IMR-90 (cell line): ENCODE measurements at regions not wholly inside any gene's neighbourhood (a gene's known extent, or its start where the extent isn't known, plus 50 kb on each side); places are given as distances from the start of the nearest gene placed in this dataset.
A peak's percentile ranks its signal among the peaks of the same experiment; 100 is the strongest.

Experiments
- ATAC-seq: fragments of 200-7000 bp; cut with Tn5 transposase; 2 replicates; pipeline ENCODE4 v1.9.1; 2020; ENCODE audit warnings: low read depth, mild to moderate bottlenecking, moderate library complexity
- BruUV-seq: library from RNA; stranded (reverse); fragments of 400-500 nt; replicated peaks from 2 replicates; lab custom pipeline; 2021; lab: Mats Ljungman, UMichigan
- CTCF ChIA-PET: fragments of 300-600 bp; formaldehyde crosslinking; extraction: SDS; loops from one replicate; lab custom pipeline; 2021; ENCODE audit warnings: antibody characterized with exemption; lab: Yijun Ruan, JAX
- POLR2A ChIA-PET: fragments of 300-600 bp; sonication (Branson Sonifier 250); formaldehyde crosslinking; loops from one replicate; lab custom pipeline; 2022; ENCODE audit warnings: antibody characterized with exemption; ENCODE audit not compliant: unreplicated experiment; lab: Charles Lee
- DNase-seq: peaks from one replicate; pipeline ENCODE4 v3.0.0; 2013
- H2AFZ ChIP-seq: replicated peaks from 2 replicates; pipeline ENCODE3; 2013; ENCODE audit warnings: low read length, mild to moderate bottlenecking; ENCODE audit not compliant: poor library complexity
- H2AK5ac ChIP-seq: 2 replicates; pipeline ENCODE4 v1.6.1; 2013; ENCODE audit warnings: low read depth, low read length, inconsistent platforms
- H2AK9ac ChIP-seq: replicated peaks from 2 replicates; pipeline ENCODE3; 2013; ENCODE audit warnings: mild to moderate bottlenecking, low read depth, low read length, moderate library complexity; ENCODE audit not compliant: poor library complexity
- H2BK120ac ChIP-seq: 2 replicates; pipeline ENCODE4 v1.6.1; 2013; ENCODE audit warnings: low read depth, low read length, inconsistent platforms
- H2BK15ac ChIP-seq: 3 replicates; pipeline ENCODE4 v1.6.1; 2013; ENCODE audit warnings: low read depth, low read length, inconsistent platforms
- H2BK20ac ChIP-seq: 2 replicates; pipeline ENCODE4 v1.6.1; 2013; ENCODE audit warnings: low read depth, mild to moderate bottlenecking, inconsistent platforms, low read length, moderate library complexity
- H2BK5ac ChIP-seq: 2 replicates; pipeline ENCODE4 v1.6.1; 2013; ENCODE audit warnings: mild to moderate bottlenecking, low read depth, low read length, inconsistent platforms; ENCODE audit not compliant: poor library complexity, severe bottlenecking
- H3K14ac ChIP-seq: replicated peaks from 2 replicates; pipeline ENCODE4 v1.6.1; 2013; ENCODE audit warnings: low read depth, low read length, inconsistent platforms
- H3K18ac ChIP-seq: 2 replicates; pipeline ENCODE4 v1.6.1; 2013; ENCODE audit warnings: low read depth, low read length, control low read depth
- H3K23ac ChIP-seq: 2 replicates; pipeline ENCODE4 v1.6.1; 2013; ENCODE audit warnings: low read depth, low read length, inconsistent platforms
- H3K27ac ChIP-seq: 2 replicates; pipeline ENCODE4 v1.5.1; 2013; ENCODE audit warnings: mild to moderate bottlenecking, control low read depth, low read length; ENCODE audit not compliant: insufficient read depth
- H3K27me3 ChIP-seq: 2 replicates; pipeline ENCODE4 v1.6.1; 2013; ENCODE audit warnings: low read length; ENCODE audit not compliant: control insufficient read depth, insufficient read depth
- H3K36me3 ChIP-seq: 2 replicates; pipeline ENCODE4 v1.6.1; 2013; ENCODE audit warnings: low read length, mixed read lengths; ENCODE audit not compliant: control insufficient read depth, insufficient read depth
- H3K4ac ChIP-seq: 2 replicates; pipeline ENCODE4 v1.6.1; 2013; ENCODE audit warnings: low read depth, low read length, inconsistent platforms
- H3K4me1 ChIP-seq: 2 replicates; pipeline ENCODE4 v1.6.1; 2013; ENCODE audit warnings: low read length, mixed read lengths; ENCODE audit not compliant: control insufficient read depth, insufficient read depth
- H3K4me2 ChIP-seq: 2 replicates; pipeline ENCODE4 v1.6.1; 2013; ENCODE audit warnings: low read depth, mild to moderate bottlenecking, control low read depth, low read length, moderate library complexity
- H3K4me3 ChIP-seq: 2 replicates; pipeline ENCODE4 v1.5.1; 2013; ENCODE audit warnings: low read depth, mild to moderate bottlenecking, control low read depth, low read length, moderate library complexity; ENCODE audit not compliant: insufficient read depth
- H3K56ac ChIP-seq: 2 replicates; pipeline ENCODE4 v1.6.1; 2013; ENCODE audit warnings: low read length, inconsistent platforms; ENCODE audit not compliant: insufficient read depth; ENCODE audit errors: extremely low read depth
- H3K79me1 ChIP-seq, 2 experiments: 2 replicates each; pipeline ENCODE4 v1.6.1; 2013; ENCODE audit warnings: low read length in 2 of 2, inconsistent platforms in 1 of 2, low read depth in 1 of 2
- H3K9ac ChIP-seq: 2 replicates; pipeline ENCODE4 v1.6.1; 2013; ENCODE audit warnings: low read depth, low read length, control low read depth
- H3K9me1 ChIP-seq: 2 replicates; pipeline ENCODE4 v1.6.1; 2013; ENCODE audit warnings: low read length, inconsistent platforms; ENCODE audit not compliant: insufficient read depth
- H3K9me3 ChIP-seq: 2 replicates; pipeline ENCODE4 v1.6.1; 2013; ENCODE audit warnings: low read length; ENCODE audit not compliant: control insufficient read depth, insufficient read depth
- H4K20me1 ChIP-seq: 2 replicates; pipeline ENCODE4 v1.6.1; 2013; ENCODE audit warnings: low read length, inconsistent platforms; ENCODE audit not compliant: insufficient read depth
- H4K5ac ChIP-seq: 2 replicates; pipeline ENCODE4 v1.6.1; 2013; ENCODE audit warnings: mild to moderate bottlenecking, low read depth, low read length, control low read depth
- H4K8ac ChIP-seq, 2 experiments: 2 replicates each; pipeline ENCODE4 v1.6.1; 2013; ENCODE audit warnings: low read depth in 2 of 2, low read length in 2 of 2, control low read depth in 1 of 2, inconsistent platforms in 1 of 2
- H4K91ac ChIP-seq: 2 replicates; pipeline ENCODE4 v1.6.1; 2013; ENCODE audit warnings: low read depth, low read length, inconsistent platforms; ENCODE audit not compliant: insufficient read depth
- BHLHE40 ChIP-seq: fragments of 150-350 bp; IDR thresholded peaks from 2 replicates; pipeline ENCODE4 v1.6.1; 2016; ENCODE audit warnings: mild to moderate bottlenecking, low read depth, low read length
- CEBPB ChIP-seq: IDR thresholded peaks from 2 replicates; pipeline ENCODE4 v1.6.1; 2012; ENCODE audit warnings: low read depth, low read length, improper control_type of control experiment
- CHD1 ChIP-seq: IDR thresholded peaks from 2 replicates; pipeline ENCODE4 v1.6.1; 2012; ENCODE audit warnings: low read depth, low read length, improper control_type of control experiment
- CTCF ChIP-seq: conservative IDR thresholded peaks from 2 replicates; pipeline ENCODE4 v1.5.1; 2012; ENCODE audit warnings: mild to moderate bottlenecking, low read depth, low read length, improper control_type of control experiment
- ELK1 ChIP-seq: fragments of 150-350 bp; IDR thresholded peaks from 2 replicates; pipeline ENCODE4 v1.6.1; 2016; ENCODE audit warnings: low read depth, mild to moderate bottlenecking, low read length, moderate library complexity, borderline replicate concordance
- FOS ChIP-seq: fragments of 150-350 bp; IDR thresholded peaks from 2 replicates; pipeline ENCODE4 v1.6.1; 2016; ENCODE audit warnings: low read depth, low read length
- MAFK ChIP-seq: IDR thresholded peaks from 2 replicates; pipeline ENCODE4 v1.6.1; 2012; ENCODE audit warnings: low read depth, low read length, improper control_type of control experiment
- MAZ ChIP-seq: IDR thresholded peaks from 2 replicates; pipeline ENCODE4 v1.6.1; 2012; ENCODE audit warnings: low read depth, mild to moderate bottlenecking, low read length, improper control_type of control experiment, moderate library complexity, borderline replicate concordance
- MXI1 ChIP-seq: IDR thresholded peaks from 2 replicates; pipeline ENCODE4 v1.6.1; 2012; ENCODE audit warnings: low read depth, mild to moderate bottlenecking, low read length, moderate library complexity, borderline replicate concordance
- NFE2L2 ChIP-seq: fragments of 150-350 bp; IDR thresholded peaks from 2 replicates; pipeline ENCODE4 v1.6.1; 2016; ENCODE audit warnings: low read depth, mild to moderate bottlenecking, low read length
- POLR2A ChIP-seq: IDR thresholded peaks from 2 replicates; pipeline ENCODE4 v1.6.1; 2012; ENCODE audit warnings: mild to moderate bottlenecking, low read depth, low read length
- RAD21 ChIP-seq: IDR thresholded peaks from 2 replicates; pipeline ENCODE4 v1.6.1; 2012; ENCODE audit warnings: low read length, improper control_type of control experiment
- RCOR1 ChIP-seq: IDR thresholded peaks from 2 replicates; pipeline ENCODE4 v1.6.1; 2012; ENCODE audit warnings: mild to moderate bottlenecking, low read length, improper control_type of control experiment; ENCODE audit not compliant: insufficient replicate concordance
- RFX5 ChIP-seq: IDR thresholded peaks from 2 replicates; pipeline ENCODE4 v1.8.0; 2012; ENCODE audit warnings: low read depth, mild to moderate bottlenecking, low read length, moderate library complexity
- SMC3 ChIP-seq: fragments of 150-350 bp; IDR thresholded peaks from 2 replicates; pipeline ENCODE4 v1.6.1; 2016; ENCODE audit warnings: low read depth, mild to moderate bottlenecking, antibody characterized with exemption, low read length, moderate library complexity
- USF2 ChIP-seq: fragments of 150-350 bp; IDR thresholded peaks from 2 replicates; pipeline ENCODE4 v1.6.1; 2017; ENCODE audit warnings: mild to moderate bottlenecking, antibody characterized with exemption, low read length, low read depth
- WGBS, 2 experiments: methylation state at CpG; one replicate each; pipeline versions ENCODE4 v1.1.5 to v1.1.7; 2013; ENCODE audit warnings: missing lambda C conversion rate in 2 of 2; ENCODE audit not compliant: insufficient read length in 1 of 2; ENCODE audit errors: extremely low coverage in 2 of 2; 5-methylcytosine and 5-hydroxymethylcytosine counted together
- dilution Hi-C: fragments of 300-500 bp; cut with HindIII; formaldehyde crosslinking; loops from one replicate; pipeline ENCODE4 v1.14.3; 2018; ENCODE audit warnings: low sequenced_read_pairs; ENCODE audit not compliant: unreplicated experiment
- in situ Hi-C: fragments of 300-500 bp; cut with MboI; formaldehyde crosslinking; loops from 3 replicates; pipeline ENCODE4 v1.14.3; 2019; ENCODE audit warnings: low sequenced_read_pairs, inconsistent platforms, mixed read lengths
- intact Hi-C: fragments of 100-400 bp; cut with micrococcal nuclease; formaldehyde crosslinking; loops from 2 replicates; pipeline ENCODE4 v1.10.0; 2022

- no peak overlapping the region for H2BK5ac ChIP-seq
- H2AFZ ChIP-seq: no peak overlapping the region
- no peak overlapping the region; the same call in 1 of the 2 replicates for H4K91ac ChIP-seq
- dilution Hi-C loops (no loop called here), intact Hi-C loops (no loop called here), in situ Hi-C loops (no loop called here)
- H4K8ac ChIP-seq: no peak overlapping the region
- H3K4ac ChIP-seq: peak overlapping the region; percentile 7; the same call in 1 of the 2 replicates
- BruUV-seq: no TSS peak
- DNase-seq (no peak), ATAC-seq (no peak)
- H3K23ac ChIP-seq: no peak overlapping the region
- H3K27me3 ChIP-seq: no peaks in the 10 kb centered on the region
- H3K27ac ChIP-seq: peak overlapping the region; percentile 75; the same call in 1 of the 2 replicates
- H3K14ac ChIP-seq: no peak overlapping the region
- H2AK9ac ChIP-seq: no peak overlapping the region
- no CpG with 5 or more reads among the region's 3 CpGs for WGBS, 2 experiments
- peaks cover 3% of the 10 kb centered on the region; the same call in 1 of the 2 replicates for H3K9me1 ChIP-seq
- H2BK20ac ChIP-seq: peak overlapping the region; percentile 57; the same call in 1 of the 2 replicates
- H3K4me2 ChIP-seq: no peak overlapping the region; the same call in 1 of the 2 replicates
- H3K4me3 ChIP-seq: no peak overlapping the region
- CTCF ChIA-PET: interaction anchor here (0.6 to 1.0 kb wide), 3 partner anchors 21 to 647 kb away, joined by 3 to 4 read pairs (median 3); no protein-coding TSS in a partner anchor
- peak overlapping the region; percentile 80 for H3K18ac ChIP-seq
- H3K4me1 ChIP-seq: peaks cover 6% of the 10 kb centered on the region
- H4K20me1 ChIP-seq: no peaks in the 10 kb centered on the region
- TF ChIP-seq CTCF (no peak), SMC3 (no peak), BHLHE40 (no peak), MXI1 (no peak), CHD1 (no peak), RAD21 (no peak), MAZ (no peak), ELK1 (no peak), USF2 (no peak), POLR2A (no peak), RFX5 (no peak), RCOR1 (no peak), MAFK (no peak), NFE2L2 (no peak), CEBPB (no peak), FOS (no peak)
- no peaks in the 10 kb centered on the region for H3K9me3 ChIP-seq
- POLR2A ChIA-PET: interaction anchor here (0.5 kb wide), 1 partner anchor 434 kb away, joined by 3 read pairs; no protein-coding TSS in a partner anchor
- H4K5ac ChIP-seq: peak overlapping the region; percentile 32; the same call in 1 of the 2 replicates
- no peak overlapping the region for H3K56ac ChIP-seq
- 0 out of 3 replicates have a peak overlapping the region, but pooled peaks have one; percentile 24 for H2BK15ac ChIP-seq
- H2AK5ac ChIP-seq: peak overlapping the region; percentile 33; the same call in 1 of the 2 replicates
- peak overlapping the region; percentile 24; the same call in 1 of the 2 replicates for H2BK120ac ChIP-seq
- H3K9ac ChIP-seq: no peak overlapping the region
- H3K36me3 ChIP-seq: no peaks in the 10 kb centered on the region
- H3K79me1 ChIP-seq: no peaks in the 10 kb centered on the region
These were observed 85.3 kb downstream of the ZNF365 start for GRCh38 chr10:62459500-62459899.
